ENCODE measurements at regions not wholly inside any gene's neighbourhood (a gene's known extent, or its start where the extent isn't known, plus 50 kb on each side); places are given as distances from the start of the nearest gene placed in this dataset.
A peak's percentile ranks its signal among the peaks of the same experiment; 100 is the strongest.

DNA sequence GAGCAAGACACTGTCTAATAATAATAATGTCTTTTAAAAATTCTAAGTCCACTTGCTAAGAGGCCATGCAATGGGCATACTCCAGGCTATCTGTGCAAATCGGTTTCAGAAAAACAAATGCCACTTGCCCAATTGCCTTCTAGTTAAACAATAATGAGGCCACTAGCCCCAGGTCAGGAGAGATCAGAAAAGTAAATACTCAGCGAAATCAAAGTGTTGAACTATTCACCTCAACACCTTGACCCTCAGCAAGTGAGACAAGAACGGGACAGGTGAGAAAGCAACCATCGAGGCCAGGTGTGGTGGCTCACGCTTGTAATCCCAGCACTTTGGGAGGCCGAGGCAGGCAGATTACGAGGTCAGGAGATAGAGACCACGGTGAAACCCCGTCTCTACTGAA is 72.3 kb upstream of the SYN3 start (continued):
- TF ChIP-seq, protein P1, sequence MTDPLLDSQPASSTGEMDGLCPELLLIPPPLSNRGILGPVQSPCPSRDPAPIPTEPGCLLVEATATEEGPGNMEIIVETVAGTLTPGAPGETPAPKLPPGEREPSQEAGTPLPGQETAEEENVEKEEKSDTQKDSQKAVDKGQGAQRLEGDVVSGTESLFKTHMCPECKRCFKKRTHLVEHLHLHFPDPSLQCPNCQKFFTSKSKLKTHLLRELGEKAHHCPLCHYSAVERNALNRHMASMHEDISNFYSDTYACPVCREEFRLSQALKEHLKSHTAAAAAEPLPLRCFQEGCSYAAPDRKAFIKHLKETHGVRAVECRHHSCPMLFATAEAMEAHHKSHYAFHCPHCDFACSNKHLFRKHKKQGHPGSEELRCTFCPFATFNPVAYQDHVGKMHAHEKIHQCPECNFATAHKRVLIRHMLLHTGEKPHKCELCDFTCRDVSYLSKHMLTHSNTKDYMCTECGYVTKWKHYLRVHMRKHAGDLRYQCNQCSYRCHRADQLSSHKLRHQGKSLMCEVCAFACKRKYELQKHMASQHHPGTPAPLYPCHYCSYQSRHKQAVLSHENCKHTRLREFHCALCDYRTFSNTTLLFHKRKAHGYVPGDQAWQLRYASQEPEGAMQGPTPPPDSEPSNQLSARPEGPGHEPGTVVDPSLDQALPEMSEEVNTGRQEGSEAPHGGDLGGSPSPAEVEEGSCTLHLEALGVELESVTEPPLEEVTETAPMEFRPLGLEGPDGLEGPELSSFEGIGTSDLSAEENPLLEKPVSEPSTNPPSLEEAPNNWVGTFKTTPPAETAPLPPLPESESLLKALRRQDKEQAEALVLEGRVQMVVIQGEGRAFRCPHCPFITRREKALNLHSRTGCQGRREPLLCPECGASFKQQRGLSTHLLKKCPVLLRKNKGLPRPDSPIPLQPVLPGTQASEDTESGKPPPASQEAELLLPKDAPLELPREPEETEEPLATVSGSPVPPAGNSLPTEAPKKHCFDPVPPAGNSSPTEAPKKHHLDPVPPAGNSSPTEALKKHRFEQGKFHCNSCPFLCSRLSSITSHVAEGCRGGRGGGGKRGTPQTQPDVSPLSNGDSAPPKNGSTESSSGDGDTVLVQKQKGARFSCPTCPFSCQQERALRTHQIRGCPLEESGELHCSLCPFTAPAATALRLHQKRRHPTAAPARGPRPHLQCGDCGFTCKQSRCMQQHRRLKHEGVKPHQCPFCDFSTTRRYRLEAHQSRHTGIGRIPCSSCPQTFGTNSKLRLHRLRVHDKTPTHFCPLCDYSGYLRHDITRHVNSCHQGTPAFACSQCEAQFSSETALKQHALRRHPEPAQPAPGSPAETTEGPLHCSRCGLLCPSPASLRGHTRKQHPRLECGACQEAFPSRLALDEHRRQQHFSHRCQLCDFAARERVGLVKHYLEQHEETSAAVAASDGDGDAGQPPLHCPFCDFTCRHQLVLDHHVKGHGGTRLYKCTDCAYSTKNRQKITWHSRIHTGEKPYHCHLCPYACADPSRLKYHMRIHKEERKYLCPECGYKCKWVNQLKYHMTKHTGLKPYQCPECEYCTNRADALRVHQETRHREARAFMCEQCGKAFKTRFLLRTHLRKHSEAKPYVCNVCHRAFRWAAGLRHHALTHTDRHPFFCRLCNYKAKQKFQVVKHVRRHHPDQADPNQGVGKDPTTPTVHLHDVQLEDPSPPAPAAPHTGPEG (CRISPR knock-in tag; IDR thresholded peaks at IDR 0.05) = no peak
- TF ChIP-seq, protein P2, sequence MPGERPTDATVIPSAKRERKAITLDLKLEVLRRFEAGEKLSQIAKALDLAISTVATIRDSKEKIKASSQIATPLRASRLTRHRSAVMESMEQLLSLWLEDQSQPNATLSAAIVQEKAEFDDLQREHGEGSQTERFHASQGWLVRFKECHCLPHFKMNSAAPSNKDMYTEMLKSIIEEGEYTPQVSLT (CRISPR knock-in tag; IDR thresholded peaks at IDR 0.05; ENCODE audit: borderline replicate concordance, low read depth) = no peak
- TF ChIP-seq ZFP36L1 (CRISPR knock-in tag; IDR thresholded peaks at IDR 0.05) (no peak), NFIB (CRISPR knock-in tag; IDR thresholded peaks at IDR 0.05; ENCODE audit: borderline replicate concordance) (no peak), EP300 (IDR thresholded peaks at IDR 0.05; ENCODE audit: low read depth in 2 of 2, low read length in 2 of 2) (peak in 1 of 2 experiments; percentile 70; a peak in 1 of 4 replicates), EP300 (CRISPR knock-in tag; IDR thresholded peaks at IDR 0.05; ENCODE audit: borderline replicate concordance) (no peak), FOXP1 (IDR thresholded peaks at IDR 0.05) (no peak), FOXP1 (CRISPR knock-in tag; IDR thresholded peaks at IDR 0.05) (peak; percentile 72; the same call in 1 of the 2 replicates), MEIS1 (CRISPR knock-in tag; IDR thresholded peaks at IDR 0.05; ENCODE audit: borderline replicate concordance) (no peak), ZNF720 (CRISPR knock-in tag; IDR thresholded peaks at IDR 0.05) (no peak), SOX13 (IDR thresholded peaks at IDR 0.05) (peak; percentile 47; the same call in 1 of the 2 replicates), SOX13 (CRISPR knock-in tag; conservative IDR thresholded peaks at IDR 0.05 in 1 of 2, IDR thresholded peaks at IDR 0.05 in 1 of 2) (peak in 1 of 2 experiments; percentile 89; a peak in 2 of 4 replicates), KLF12 (CRISPR knock-in tag; IDR thresholded peaks at IDR 0.05; ENCODE audit: borderline replicate concordance) (no peak), TRIM24 (CRISPR knock-in tag; IDR thresholded peaks at IDR 0.05) (no peak), CREB1 (IDR thresholded peaks at IDR 0.05) (no peak), CREB1 (CRISPR knock-in tag; IDR thresholded peaks at IDR 0.05) (no peak), ZNF766 (CRISPR knock-in tag; IDR thresholded peaks at IDR 0.05; ENCODE audit: borderline replicate concordance) (no peak), SP5 (CRISPR knock-in tag; IDR thresholded peaks at IDR 0.05; ENCODE audit: borderline replicate concordance, low read depth) (no peak), SRY (CRISPR knock-in tag; IDR thresholded peaks at IDR 0.05) (no peak), ZNF567 (CRISPR knock-in tag; IDR thresholded peaks at IDR 0.05; ENCODE audit: borderline replicate concordance) (no peak), ZFX (CRISPR knock-in tag; IDR thresholded peaks at IDR 0.05; ENCODE audit: low read depth) (no peak), RXRB (CRISPR knock-in tag; IDR thresholded peaks at IDR 0.05; ENCODE audit: borderline replicate concordance) (peak; percentile 92)
- TF ChIP-seq, protein P3, sequence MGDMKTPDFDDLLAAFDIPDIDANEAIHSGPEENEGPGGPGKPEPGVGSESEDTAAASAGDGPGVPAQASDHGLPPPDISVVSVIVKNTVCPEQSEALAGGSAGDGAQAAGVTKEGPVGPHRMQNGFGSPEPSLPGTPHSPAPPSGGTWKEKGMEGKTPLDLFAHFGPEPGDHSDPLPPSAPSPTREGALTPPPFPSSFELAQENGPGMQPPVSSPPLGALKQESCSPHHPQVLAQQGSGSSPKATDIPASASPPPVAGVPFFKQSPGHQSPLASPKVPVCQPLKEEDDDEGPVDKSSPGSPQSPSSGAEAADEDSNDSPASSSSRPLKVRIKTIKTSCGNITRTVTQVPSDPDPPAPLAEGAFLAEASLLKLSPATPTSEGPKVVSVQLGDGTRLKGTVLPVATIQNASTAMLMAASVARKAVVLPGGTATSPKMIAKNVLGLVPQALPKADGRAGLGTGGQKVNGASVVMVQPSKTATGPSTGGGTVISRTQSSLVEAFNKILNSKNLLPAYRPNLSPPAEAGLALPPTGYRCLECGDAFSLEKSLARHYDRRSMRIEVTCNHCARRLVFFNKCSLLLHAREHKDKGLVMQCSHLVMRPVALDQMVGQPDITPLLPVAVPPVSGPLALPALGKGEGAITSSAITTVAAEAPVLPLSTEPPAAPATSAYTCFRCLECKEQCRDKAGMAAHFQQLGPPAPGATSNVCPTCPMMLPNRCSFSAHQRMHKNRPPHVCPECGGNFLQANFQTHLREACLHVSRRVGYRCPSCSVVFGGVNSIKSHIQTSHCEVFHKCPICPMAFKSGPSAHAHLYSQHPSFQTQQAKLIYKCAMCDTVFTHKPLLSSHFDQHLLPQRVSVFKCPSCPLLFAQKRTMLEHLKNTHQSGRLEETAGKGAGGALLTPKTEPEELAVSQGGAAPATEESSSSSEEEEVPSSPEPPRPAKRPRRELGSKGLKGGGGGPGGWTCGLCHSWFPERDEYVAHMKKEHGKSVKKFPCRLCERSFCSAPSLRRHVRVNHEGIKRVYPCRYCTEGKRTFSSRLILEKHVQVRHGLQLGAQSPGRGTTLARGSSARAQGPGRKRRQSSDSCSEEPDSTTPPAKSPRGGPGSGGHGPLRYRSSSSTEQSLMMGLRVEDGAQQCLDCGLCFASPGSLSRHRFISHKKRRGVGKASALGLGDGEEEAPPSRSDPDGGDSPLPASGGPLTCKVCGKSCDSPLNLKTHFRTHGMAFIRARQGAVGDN (CRISPR knock-in tag; IDR thresholded peaks at IDR 0.05) = no peak

Measured in HepG2 (cell line).